Spleen (tissue), 7 donors: ENCODE measurements at regions not wholly inside any gene's neighbourhood (a gene's known extent, or its start where the extent isn't known, plus 50 kb on each side); places are given as distances from the start of the nearest gene placed in this dataset.

Source experiments
- POLR2AphosphoS5 ChIP-seq, 3 donors: sonication (generic); formaldehyde crosslinking; IDR thresholded peaks; one replicate each; pipeline ENCODE4 v1.5.1; 2017; ENCODE audit warnings: antibody characterized with exemption in 3 of 3
- TF ChIP-seq, protein P1 (sequence below), 11 experiments: fragments of 200-600 bp in 7 of 11; fragments of 450-650 bp in 4 of 11; sonication (generic) in 4 of 11; IDR thresholded peaks in 8 of 11; conservative IDR thresholded peaks in 3 of 11; 1 replicate in 7 of 11; 2 replicates in 4 of 11; pipeline versions ENCODE4 v1.4.0 to v1.8.0; 2016 to 2021; ENCODE audit warnings: antibody characterized with exemption in 11 of 11, inconsistent platforms in 4 of 11, mild to moderate bottlenecking in 1 of 11
- donor health status: DM: no; HTN: no; CAD: no; lungs with moderate emphysema.
- donor health status: DM: no; HTN: no; CAD: no.
- donor health status: DM: no; HTN: no; CAD: no.

DNA sequence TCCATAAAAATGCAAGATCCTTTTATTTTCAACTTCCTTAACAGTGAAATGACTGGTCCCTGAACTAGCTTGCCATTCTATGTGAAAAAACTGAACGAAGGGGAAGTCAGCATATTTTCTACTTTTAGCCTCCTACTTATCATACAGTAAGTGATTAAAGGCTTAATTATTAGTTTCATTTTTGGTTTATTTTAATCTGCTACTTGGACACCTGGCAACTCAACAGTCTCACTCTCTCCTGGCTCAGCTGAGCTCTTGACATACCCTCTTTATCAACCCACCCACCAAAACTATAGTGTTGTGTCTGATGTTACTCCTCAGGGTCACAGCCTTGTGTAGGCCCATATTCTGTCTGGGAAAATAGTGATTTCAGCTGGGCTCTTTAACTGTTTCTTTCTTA, 86.2 kb upstream of the CPXCR1 start:
- TF ChIP-seq, protein P1, sequence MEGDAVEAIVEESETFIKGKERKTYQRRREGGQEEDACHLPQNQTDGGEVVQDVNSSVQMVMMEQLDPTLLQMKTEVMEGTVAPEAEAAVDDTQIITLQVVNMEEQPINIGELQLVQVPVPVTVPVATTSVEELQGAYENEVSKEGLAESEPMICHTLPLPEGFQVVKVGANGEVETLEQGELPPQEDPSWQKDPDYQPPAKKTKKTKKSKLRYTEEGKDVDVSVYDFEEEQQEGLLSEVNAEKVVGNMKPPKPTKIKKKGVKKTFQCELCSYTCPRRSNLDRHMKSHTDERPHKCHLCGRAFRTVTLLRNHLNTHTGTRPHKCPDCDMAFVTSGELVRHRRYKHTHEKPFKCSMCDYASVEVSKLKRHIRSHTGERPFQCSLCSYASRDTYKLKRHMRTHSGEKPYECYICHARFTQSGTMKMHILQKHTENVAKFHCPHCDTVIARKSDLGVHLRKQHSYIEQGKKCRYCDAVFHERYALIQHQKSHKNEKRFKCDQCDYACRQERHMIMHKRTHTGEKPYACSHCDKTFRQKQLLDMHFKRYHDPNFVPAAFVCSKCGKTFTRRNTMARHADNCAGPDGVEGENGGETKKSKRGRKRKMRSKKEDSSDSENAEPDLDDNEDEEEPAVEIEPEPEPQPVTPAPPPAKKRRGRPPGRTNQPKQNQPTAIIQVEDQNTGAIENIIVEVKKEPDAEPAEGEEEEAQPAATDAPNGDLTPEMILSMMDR (IDR thresholded peaks at IDR 0.05 in 8 of 11, conservative IDR thresholded peaks at IDR 0.05 in 3 of 11): no peak
- TF ChIP-seq POLR2AphosphoS5 (IDR thresholded peaks at IDR 0.05): no peak
